ENCODE measurements at regions not wholly inside any gene's neighbourhood (a gene's known extent, or its start where the extent isn't known, plus 50 kb on each side); places are given as distances from the start of the nearest gene placed in this dataset.

DNA sequence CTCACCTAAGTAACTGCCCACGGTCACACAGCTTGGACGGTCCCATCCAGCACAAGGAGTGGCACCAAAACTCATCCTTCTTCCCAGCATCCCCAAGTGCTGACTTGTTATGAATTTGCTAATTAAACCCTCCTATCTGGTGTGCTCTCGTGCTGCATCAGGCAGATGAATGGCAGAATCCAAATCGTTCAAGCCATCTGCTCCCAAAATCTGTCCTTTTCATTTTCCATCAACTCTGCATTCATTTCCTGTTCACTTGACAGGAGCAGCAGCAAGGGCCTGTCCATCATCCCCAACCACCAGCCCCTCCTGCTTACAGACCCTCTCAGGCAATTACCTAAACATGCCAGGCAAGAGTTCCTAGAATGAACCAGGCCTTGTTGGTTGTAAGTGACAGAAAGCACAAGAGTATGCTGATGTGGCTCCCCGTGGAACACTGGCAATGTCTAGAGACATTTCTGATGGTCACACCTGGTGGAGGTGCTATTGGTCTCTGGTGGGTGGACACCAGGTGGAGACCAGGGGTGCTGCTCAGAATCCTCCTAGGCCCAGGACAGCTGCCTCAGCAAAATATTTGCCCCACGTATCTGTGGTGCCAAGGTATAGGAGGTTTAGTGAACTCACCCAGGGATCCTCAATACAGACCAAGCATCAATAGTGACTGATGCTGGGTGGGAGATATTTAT lies 832.5 kb downstream of the TBC1D22A start:
- Histone ChIP-seq H3K4me1 (no peaks in the 10 kb centered on the region), H3K36me3 (no peaks in the 10 kb centered on the region), H3K27me3 (no peaks in the 10 kb centered on the region), H3K9me3 (no peaks in the 10 kb centered on the region), H3K27ac (no peak overlapping the region), H3K4me3 (no peak overlapping the region)
- TF ChIP-seq POLR2A (IDR thresholded peaks at IDR 0.05), result no peak
- TF ChIP-seq, protein P1, sequence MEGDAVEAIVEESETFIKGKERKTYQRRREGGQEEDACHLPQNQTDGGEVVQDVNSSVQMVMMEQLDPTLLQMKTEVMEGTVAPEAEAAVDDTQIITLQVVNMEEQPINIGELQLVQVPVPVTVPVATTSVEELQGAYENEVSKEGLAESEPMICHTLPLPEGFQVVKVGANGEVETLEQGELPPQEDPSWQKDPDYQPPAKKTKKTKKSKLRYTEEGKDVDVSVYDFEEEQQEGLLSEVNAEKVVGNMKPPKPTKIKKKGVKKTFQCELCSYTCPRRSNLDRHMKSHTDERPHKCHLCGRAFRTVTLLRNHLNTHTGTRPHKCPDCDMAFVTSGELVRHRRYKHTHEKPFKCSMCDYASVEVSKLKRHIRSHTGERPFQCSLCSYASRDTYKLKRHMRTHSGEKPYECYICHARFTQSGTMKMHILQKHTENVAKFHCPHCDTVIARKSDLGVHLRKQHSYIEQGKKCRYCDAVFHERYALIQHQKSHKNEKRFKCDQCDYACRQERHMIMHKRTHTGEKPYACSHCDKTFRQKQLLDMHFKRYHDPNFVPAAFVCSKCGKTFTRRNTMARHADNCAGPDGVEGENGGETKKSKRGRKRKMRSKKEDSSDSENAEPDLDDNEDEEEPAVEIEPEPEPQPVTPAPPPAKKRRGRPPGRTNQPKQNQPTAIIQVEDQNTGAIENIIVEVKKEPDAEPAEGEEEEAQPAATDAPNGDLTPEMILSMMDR (IDR thresholded peaks at IDR 0.05), result no peak
- TF ChIP-seq EP300 (IDR thresholded peaks at IDR 0.05), result no peak
- 88% methylated on average over 6 of the region's 6 CpGs for WGBS, 2 donors
- DNase-seq (ENCODE audit: low spot score in 2 of 2), result no peak

GRCh38 chr22:47593911-47594311 lies 831.5 kb downstream of the TBC1D22A start:
- 84% methylated on average over 11 to 15 of the region's 15 CpGs for WGBS, 2 donors
- Histone ChIP-seq H3K4me3 (no peak overlapping the region), H3K9me3 (no peaks in the 10 kb centered on the region), H3K4me1 (no peaks in the 10 kb centered on the region), H3K36me3 (no peaks in the 10 kb centered on the region), H3K27me3 (no peaks in the 10 kb centered on the region), H3K27ac (no peak overlapping the region)
- no peak for DNase-seq (ENCODE audit: low spot score in 2 of 2)
- TF ChIP-seq POLR2A (IDR thresholded peaks at IDR 0.05) (no peak), EP300 (IDR thresholded peaks at IDR 0.05) (no peak)
- TF ChIP-seq, protein P1 (IDR thresholded peaks at IDR 0.05), result no peak

GRCh38 chr22:47593291-47593690 lies 830.8 kb downstream of the TBC1D22A start:
- H3K27ac ChIP-seq, result no peak overlapping the region
- no peaks in the 10 kb centered on the region for H3K36me3 ChIP-seq
- no peaks in the 10 kb centered on the region for H3K4me1 ChIP-seq
- 87 to 90% methylated on average over 13 of the region's 13 CpGs for WGBS, 2 donors
- no peak for TF ChIP-seq EP300 (IDR thresholded peaks at IDR 0.05)
- TF ChIP-seq POLR2A (IDR thresholded peaks at IDR 0.05), result no peak
- TF ChIP-seq, protein P1 (IDR thresholded peaks at IDR 0.05), result no peak
- no peak for DNase-seq (ENCODE audit: low spot score in 2 of 2)
- no peaks in the 10 kb centered on the region for H3K9me3 ChIP-seq
- no peak overlapping the region for H3K4me3 ChIP-seq
- no peaks in the 10 kb centered on the region for H3K27me3 ChIP-seq

DNA sequence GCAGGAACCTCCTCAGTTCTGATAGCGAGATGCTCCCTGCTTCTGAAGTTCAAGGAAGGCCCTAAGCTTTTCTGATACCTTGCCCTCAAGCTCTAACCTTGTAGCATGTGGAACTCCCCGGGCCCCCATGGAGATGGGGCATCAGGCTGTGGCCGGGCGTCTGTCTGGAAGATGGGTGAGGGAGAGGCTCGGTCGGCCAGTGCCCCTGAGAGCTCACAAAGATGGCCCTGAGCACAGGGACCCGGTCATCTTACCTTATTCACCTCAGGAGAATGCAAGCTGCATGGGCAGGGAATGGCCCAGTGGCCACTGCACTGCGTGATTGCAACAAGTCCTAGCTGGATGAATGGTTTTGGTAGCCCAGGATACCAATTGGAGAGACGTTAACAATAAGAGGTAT lies 830.3 kb downstream of the TBC1D22A start:
- no peaks in the 10 kb centered on the region for H3K27me3 ChIP-seq
- H3K4me3 ChIP-seq, result no peak overlapping the region
- no peak for DNase-seq (ENCODE audit: low spot score in 2 of 2)
- H3K27ac ChIP-seq, result no peak overlapping the region
- H3K4me1 ChIP-seq, result no peaks in the 10 kb centered on the region
- WGBS, 2 donors, result 87 to 90% methylated on average over 9 of the region's 9 CpGs
- TF ChIP-seq, protein P1 (IDR thresholded peaks at IDR 0.05), result no peak
- no peak for TF ChIP-seq EP300 (IDR thresholded peaks at IDR 0.05)
- TF ChIP-seq POLR2A (IDR thresholded peaks at IDR 0.05), result no peak
- no peaks in the 10 kb centered on the region for H3K9me3 ChIP-seq
- no peaks in the 10 kb centered on the region for H3K36me3 ChIP-seq

- 87 to 88% methylated on average over 16 of the region's 16 CpGs for WGBS, 2 donors
- no peak overlapping the region for H3K4me3 ChIP-seq
- no peaks in the 10 kb centered on the region for H3K36me3 ChIP-seq
- H3K27me3 ChIP-seq, result no peaks in the 10 kb centered on the region
- no peak overlapping the region for H3K27ac ChIP-seq
- TF ChIP-seq POLR2A (IDR thresholded peaks at IDR 0.05), result no peak
- TF ChIP-seq, protein P1 (IDR thresholded peaks at IDR 0.05), result no peak
- no peak for TF ChIP-seq EP300 (IDR thresholded peaks at IDR 0.05)
- no peaks in the 10 kb centered on the region for H3K9me3 ChIP-seq
- DNase-seq (ENCODE audit: low spot score in 2 of 2), result no peak
- no peaks in the 10 kb centered on the region for H3K4me1 ChIP-seq
Observed at GRCh38 chr22:47591709-47592108, 829.3 kb downstream of the TBC1D22A start.

Data from tibial nerve (tissue), 4 donors.